ENCODE measurements at regions not wholly inside any gene's neighbourhood (a gene's known extent, or its start where the extent isn't known, plus 50 kb on each side); places are given as distances from the start of the nearest gene placed in this dataset.

- H3K27me3 ChIP-seq (ENCODE audit: insufficient read depth, low read length), result peaks cover 23% of the 10 kb centered on the region
- H3K4me3 ChIP-seq (replicated peaks in 1 of 2; ENCODE audit: low read depth in 1 of 2, low read length in 2 of 2), result no peak overlapping the region
- H3K9me3 ChIP-seq (ENCODE audit: control insufficient read depth in 1 of 2, insufficient read depth in 1 of 2, low read depth in 1 of 2, low read length in 2 of 2), result no peaks in the 10 kb centered on the region
- no peaks in the 10 kb centered on the region for H4K20me1 ChIP-seq (ENCODE audit: insufficient read depth)
- ChIA-PET CTCF (no interaction called here), POLR2A (no interaction called here), RAD21 (ENCODE audit: low non-redundant PET in 1 of 2, low total read pairs in 2 of 2, uncharacterized antibody in 2 of 2, unreplicated experiment in 2 of 2) (no interaction called here)
- TF ChIP-seq CBX3 (IDR thresholded peaks at IDR 0.05; ENCODE audit: low read depth), result 0 out of 2 replicates have a peak, but pooled peaks have one; percentile 22
- no peak for TF ChIP-seq FOSL1 (IDR thresholded peaks at IDR 0.05; ENCODE audit: low read depth)
- TF ChIP-seq JUND (IDR thresholded peaks at IDR 0.05), result no peak
- no peaks in the 10 kb centered on the region for H3K9me2 ChIP-seq (ENCODE audit: insufficient read depth)
- H2AFZ ChIP-seq (ENCODE audit: low read depth, low read length, poor library complexity, severe bottlenecking), result no peak overlapping the region
- H3K9ac ChIP-seq (ENCODE audit: low read length), result no peak overlapping the region
- ATAC-seq (no peak), DNase-seq (ENCODE audit: low read depth, low spot score) (no peak)
- no peak overlapping the region for H3K4me2 ChIP-seq (ENCODE audit: low read length)
- H3K27ac ChIP-seq (ENCODE audit: low read depth, low read length), result no peak overlapping the region
- no peaks in the 10 kb centered on the region for H3K79me2 ChIP-seq (ENCODE audit: insufficient read depth, low read length)
- H3K4me1 ChIP-seq (ENCODE audit: control insufficient read depth in 1 of 2, insufficient read depth in 2 of 2, low read length in 2 of 2), result no peaks in the 10 kb centered on the region; a peak in 1 of 4 replicates
- intact Hi-C loops (cut with micrococcal nuclease), result no loop called here
- no TSS peak for BruUV-seq (replicated peaks)
- H3K36me3 ChIP-seq (ENCODE audit: control insufficient read depth in 1 of 2, insufficient read depth in 2 of 2, low read length in 2 of 2), result no peaks in the 10 kb centered on the region
Observed at GRCh38 chr2:234179031-234179363, 128.5 kb downstream of the SPP2 start.

GRCh38 chr2:234178330-234179030 lies 128.0 kb downstream of the SPP2 start:
- H2AFZ ChIP-seq (ENCODE audit: low read depth, low read length, poor library complexity, severe bottlenecking), result no peak overlapping the region
- peak; percentile 63 for ATAC-seq
- no peak for TF ChIP-seq ATF3 (IDR thresholded peaks at IDR 0.05)
- no peak for TF ChIP-seq CEBPB (IDR thresholded peaks at IDR 0.05; ENCODE audit: low read depth)
- TF ChIP-seq EZH2 (IDR thresholded peaks at IDR 0.05), result no peak
- TF ChIP-seq FOSL1 (IDR thresholded peaks at IDR 0.05; ENCODE audit: low read depth), result no peak
- TF ChIP-seq ZNF274 (IDR thresholded peaks at IDR 0.05; ENCODE audit: low read depth, low read length), result no peak
- TF ChIP-seq EZH2phosphoT487 (IDR thresholded peaks at IDR 0.05; ENCODE audit: borderline replicate concordance), result no peak
- peak; percentile 75 for TF ChIP-seq REST (IDR thresholded peaks at IDR 0.05; ENCODE audit: low read depth)
- H3K9ac ChIP-seq (ENCODE audit: low read length), result no peak overlapping the region
- no peak overlapping the region for H3K27ac ChIP-seq (ENCODE audit: low read depth, low read length)
- H3K4me1 ChIP-seq (ENCODE audit: control insufficient read depth in 1 of 2, insufficient read depth in 2 of 2, low read length in 2 of 2), result no peaks in the 10 kb centered on the region; a peak in 1 of 4 replicates
- H3K9me2 ChIP-seq (ENCODE audit: insufficient read depth), result no peaks in the 10 kb centered on the region
- BruUV-seq (replicated peaks), result no TSS peak
- no peak overlapping the region for H3K4me2 ChIP-seq (ENCODE audit: low read length)
- intact Hi-C loops (cut with micrococcal nuclease), result no loop called here
- ChIA-PET POLR2A (no interaction called here), RAD21 (ENCODE audit: low non-redundant PET in 1 of 2, low total read pairs in 2 of 2, uncharacterized antibody in 2 of 2, unreplicated experiment in 2 of 2) (interaction anchor here in 1 of 2 experiments (0.7 kb wide), 1 partner anchor 24 kb away, joined by 4 read pairs; no protein-coding TSS in a partner anchor), CTCF (interaction anchor here (0.7 kb wide), 1 partner anchor 41 kb away, joined by 4 read pairs; no protein-coding TSS in a partner anchor)
- H3K27me3 ChIP-seq (ENCODE audit: insufficient read depth, low read length), result peaks cover 23% of the 10 kb centered on the region
- no peaks in the 10 kb centered on the region for H3K36me3 ChIP-seq (ENCODE audit: control insufficient read depth in 1 of 2, insufficient read depth in 2 of 2, low read length in 2 of 2)
- no peak overlapping the region for H3K4me3 ChIP-seq (replicated peaks in 1 of 2; ENCODE audit: low read depth in 1 of 2, low read length in 2 of 2)
- H4K20me1 ChIP-seq (ENCODE audit: insufficient read depth), result no peaks in the 10 kb centered on the region
- DNase-seq (ENCODE audit: low read depth, low spot score), result no peak
- H3K9me3 ChIP-seq (ENCODE audit: control insufficient read depth in 1 of 2, insufficient read depth in 1 of 2, low read depth in 1 of 2, low read length in 2 of 2), result no peaks in the 10 kb centered on the region
- no peaks in the 10 kb centered on the region for H3K79me2 ChIP-seq (ENCODE audit: insufficient read depth, low read length)

Data from HCT116 (cell line).